ENCODE measurements at regions not wholly inside any gene's neighbourhood (a gene's known extent, or its start where the extent isn't known, plus 50 kb on each side); places are given as distances from the start of the nearest gene placed in this dataset.

DNA sequence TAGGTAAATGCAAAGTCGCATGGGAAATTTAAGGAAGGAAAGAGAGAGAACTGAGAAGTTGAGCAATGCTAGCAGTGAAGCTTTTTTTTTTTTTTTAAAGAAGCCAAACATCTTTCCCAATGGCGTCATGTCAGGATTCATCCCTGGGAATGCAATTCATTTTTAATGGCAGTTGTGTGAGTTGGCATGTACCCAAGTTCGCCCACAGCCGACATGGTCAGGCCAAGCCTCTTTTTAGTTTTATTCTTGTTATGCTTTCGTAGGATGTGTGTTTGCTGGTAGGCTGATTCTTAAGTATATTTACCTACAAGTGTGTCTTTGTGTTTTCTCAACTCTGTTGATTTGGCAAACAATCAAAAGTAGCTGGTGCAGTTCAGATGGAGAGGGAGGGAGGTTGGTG lies 127.6 kb upstream of the ITGA6 start:
- no peak for TF ChIP-seq OSR1 (CRISPR knock-in tag; IDR thresholded peaks at IDR 0.05)
- TF ChIP-seq ZC3H10 (CRISPR knock-in tag; IDR thresholded peaks at IDR 0.05): no peak
- no peak for TF ChIP-seq ZFP3 (CRISPR knock-in tag; IDR thresholded peaks at IDR 0.05)
- no peak for TF ChIP-seq CSDC2 (CRISPR knock-in tag; IDR thresholded peaks at IDR 0.05)
- no peak for TF ChIP-seq TOX (CRISPR knock-in tag; IDR thresholded peaks at IDR 0.05; ENCODE audit: borderline replicate concordance)
- TF ChIP-seq ZNF8 (CRISPR knock-in tag; IDR thresholded peaks at IDR 0.05): no peak
- TF ChIP-seq ZNF565 (CRISPR knock-in tag; conservative IDR thresholded peaks at IDR 0.05; ENCODE audit: low read depth): no peak
- no peak for TF ChIP-seq ARNTL (CRISPR knock-in tag; IDR thresholded peaks at IDR 0.05; ENCODE audit: borderline replicate concordance, low read depth)
- TF ChIP-seq, protein P1, sequence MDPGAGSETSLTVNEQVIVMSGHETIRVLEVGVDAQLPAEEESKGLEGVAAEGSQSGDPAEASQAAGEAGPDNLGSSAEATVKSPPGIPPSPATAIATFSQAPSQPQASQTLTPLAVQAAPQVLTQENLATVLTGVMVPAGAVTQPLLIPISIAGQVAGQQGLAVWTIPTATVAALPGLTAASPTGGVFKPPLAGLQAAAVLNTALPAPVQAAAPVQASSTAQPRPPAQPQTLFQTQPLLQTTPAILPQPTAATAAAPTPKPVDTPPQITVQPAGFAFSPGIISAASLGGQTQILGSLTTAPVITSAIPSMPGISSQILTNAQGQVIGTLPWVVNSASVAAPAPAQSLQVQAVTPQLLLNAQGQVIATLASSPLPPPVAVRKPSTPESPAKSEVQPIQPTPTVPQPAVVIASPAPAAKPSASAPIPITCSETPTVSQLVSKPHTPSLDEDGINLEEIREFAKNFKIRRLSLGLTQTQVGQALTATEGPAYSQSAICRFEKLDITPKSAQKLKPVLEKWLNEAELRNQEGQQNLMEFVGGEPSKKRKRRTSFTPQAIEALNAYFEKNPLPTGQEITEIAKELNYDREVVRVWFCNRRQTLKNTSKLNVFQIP (CRISPR knock-in tag; IDR thresholded peaks at IDR 0.05; ENCODE audit: borderline replicate concordance, low read depth): no peak
- no peak for TF ChIP-seq TCF4 (CRISPR knock-in tag; IDR thresholded peaks at IDR 0.05; ENCODE audit: borderline replicate concordance)
- TF ChIP-seq, protein P2, sequence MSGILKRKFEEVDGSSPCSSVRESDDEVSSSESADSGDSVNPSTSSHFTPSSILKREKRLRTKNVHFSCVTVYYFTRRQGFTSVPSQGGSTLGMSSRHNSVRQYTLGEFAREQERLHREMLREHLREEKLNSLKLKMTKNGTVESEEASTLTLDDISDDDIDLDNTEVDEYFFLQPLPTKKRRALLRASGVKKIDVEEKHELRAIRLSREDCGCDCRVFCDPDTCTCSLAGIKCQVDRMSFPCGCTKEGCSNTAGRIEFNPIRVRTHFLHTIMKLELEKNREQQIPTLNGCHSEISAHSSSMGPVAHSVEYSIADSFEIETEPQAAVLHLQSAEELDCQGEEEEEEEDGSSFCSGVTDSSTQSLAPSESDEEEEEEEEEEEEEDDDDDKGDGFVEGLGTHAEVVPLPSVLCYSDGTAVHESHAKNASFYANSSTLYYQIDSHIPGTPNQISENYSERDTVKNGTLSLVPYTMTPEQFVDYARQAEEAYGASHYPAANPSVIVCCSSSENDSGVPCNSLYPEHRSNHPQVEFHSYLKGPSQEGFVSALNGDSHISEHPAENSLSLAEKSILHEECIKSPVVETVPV (CRISPR knock-in tag; IDR thresholded peaks at IDR 0.05): no peak
- TF ChIP-seq, protein P3, sequence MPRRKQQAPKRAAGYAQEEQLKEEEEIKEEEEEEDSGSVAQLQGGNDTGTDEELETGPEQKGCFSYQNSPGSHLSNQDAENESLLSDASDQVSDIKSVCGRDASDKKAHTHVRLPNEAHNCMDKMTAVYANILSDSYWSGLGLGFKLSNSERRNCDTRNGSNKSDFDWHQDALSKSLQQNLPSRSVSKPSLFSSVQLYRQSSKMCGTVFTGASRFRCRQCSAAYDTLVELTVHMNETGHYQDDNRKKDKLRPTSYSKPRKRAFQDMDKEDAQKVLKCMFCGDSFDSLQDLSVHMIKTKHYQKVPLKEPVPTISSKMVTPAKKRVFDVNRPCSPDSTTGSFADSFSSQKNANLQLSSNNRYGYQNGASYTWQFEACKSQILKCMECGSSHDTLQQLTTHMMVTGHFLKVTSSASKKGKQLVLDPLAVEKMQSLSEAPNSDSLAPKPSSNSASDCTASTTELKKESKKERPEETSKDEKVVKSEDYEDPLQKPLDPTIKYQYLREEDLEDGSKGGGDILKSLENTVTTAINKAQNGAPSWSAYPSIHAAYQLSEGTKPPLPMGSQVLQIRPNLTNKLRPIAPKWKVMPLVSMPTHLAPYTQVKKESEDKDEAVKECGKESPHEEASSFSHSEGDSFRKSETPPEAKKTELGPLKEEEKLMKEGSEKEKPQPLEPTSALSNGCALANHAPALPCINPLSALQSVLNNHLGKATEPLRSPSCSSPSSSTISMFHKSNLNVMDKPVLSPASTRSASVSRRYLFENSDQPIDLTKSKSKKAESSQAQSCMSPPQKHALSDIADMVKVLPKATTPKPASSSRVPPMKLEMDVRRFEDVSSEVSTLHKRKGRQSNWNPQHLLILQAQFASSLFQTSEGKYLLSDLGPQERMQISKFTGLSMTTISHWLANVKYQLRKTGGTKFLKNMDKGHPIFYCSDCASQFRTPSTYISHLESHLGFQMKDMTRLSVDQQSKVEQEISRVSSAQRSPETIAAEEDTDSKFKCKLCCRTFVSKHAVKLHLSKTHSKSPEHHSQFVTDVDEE (CRISPR knock-in tag; IDR thresholded peaks at IDR 0.05): no peak
- no peak for TF ChIP-seq ESRRG (CRISPR knock-in tag; IDR thresholded peaks at IDR 0.05)
- TF ChIP-seq ZFP30 (CRISPR knock-in tag; IDR thresholded peaks at IDR 0.05): no peak
- TF ChIP-seq, protein P4, sequence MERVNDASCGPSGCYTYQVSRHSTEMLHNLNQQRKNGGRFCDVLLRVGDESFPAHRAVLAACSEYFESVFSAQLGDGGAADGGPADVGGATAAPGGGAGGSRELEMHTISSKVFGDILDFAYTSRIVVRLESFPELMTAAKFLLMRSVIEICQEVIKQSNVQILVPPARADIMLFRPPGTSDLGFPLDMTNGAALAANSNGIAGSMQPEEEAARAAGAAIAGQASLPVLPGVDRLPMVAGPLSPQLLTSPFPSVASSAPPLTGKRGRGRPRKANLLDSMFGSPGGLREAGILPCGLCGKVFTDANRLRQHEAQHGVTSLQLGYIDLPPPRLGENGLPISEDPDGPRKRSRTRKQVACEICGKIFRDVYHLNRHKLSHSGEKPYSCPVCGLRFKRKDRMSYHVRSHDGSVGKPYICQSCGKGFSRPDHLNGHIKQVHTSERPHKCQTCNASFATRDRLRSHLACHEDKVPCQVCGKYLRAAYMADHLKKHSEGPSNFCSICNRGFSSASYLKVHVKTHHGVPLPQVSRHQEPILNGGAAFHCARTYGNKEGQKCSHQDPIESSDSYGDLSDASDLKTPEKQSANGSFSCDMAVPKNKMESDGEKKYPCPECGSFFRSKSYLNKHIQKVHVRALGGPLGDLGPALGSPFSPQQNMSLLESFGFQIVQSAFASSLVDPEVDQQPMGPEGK (CRISPR knock-in tag; IDR thresholded peaks at IDR 0.05; ENCODE audit: borderline replicate concordance): no peak
- ATAC-seq: no peak

DNA sequence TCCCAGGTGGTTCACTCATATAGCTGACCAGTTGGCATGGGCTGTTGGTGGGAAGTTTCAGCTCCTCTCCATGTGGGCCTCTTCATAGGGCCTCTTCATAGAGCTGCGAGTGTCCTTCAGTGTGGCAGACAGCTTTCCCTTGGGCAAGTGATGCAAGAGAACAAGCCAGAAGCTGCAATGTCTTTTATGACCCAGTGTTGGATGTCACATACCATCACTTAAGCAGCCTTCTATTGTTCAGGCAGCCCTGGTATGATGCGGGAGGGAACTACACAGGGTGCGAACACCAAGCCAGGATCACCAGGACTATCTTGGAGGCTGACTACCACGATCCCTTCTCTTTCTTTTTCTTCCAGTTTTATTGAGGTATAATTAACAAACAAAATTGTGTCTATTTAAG lies 126.5 kb upstream of the ITGA6 start:
- TF ChIP-seq TOX (CRISPR knock-in tag; IDR thresholded peaks at IDR 0.05; ENCODE audit: borderline replicate concordance) (no peak), GLIS3 (CRISPR knock-in tag; IDR thresholded peaks at IDR 0.05) (no peak), ZFP30 (CRISPR knock-in tag; IDR thresholded peaks at IDR 0.05) (no peak), ZC3H10 (CRISPR knock-in tag; IDR thresholded peaks at IDR 0.05) (no peak)
- TF ChIP-seq, protein P2 (CRISPR knock-in tag; IDR thresholded peaks at IDR 0.05): no peak
- TF ChIP-seq, protein P1 (CRISPR knock-in tag; IDR thresholded peaks at IDR 0.05; ENCODE audit: borderline replicate concordance, low read depth): no peak
- ATAC-seq: no peak

DNA sequence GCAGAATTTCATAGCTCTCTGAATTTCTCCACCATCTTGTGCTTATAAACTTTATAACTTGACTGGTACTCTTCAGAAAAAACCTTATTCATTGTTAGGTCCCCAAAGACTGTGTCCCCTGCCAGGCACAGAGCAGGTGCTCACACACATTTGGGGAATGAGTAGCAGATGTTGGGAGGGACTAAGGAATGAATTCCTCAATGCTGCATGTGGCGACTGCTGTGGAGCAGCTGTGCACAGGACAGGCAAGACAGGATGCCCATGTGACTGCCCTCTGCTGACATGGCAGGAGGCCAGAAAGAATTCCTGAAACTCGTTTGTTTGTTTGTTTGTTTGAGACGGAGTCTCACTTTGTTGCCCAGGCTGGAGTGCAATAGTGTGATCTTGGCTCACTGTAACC lies 122.3 kb upstream of the ITGA6 start:
- ATAC-seq: no peak
- no peak for TF ChIP-seq ZFP3 (CRISPR knock-in tag; IDR thresholded peaks at IDR 0.05)
- no peak for TF ChIP-seq TCF4 (CRISPR knock-in tag; IDR thresholded peaks at IDR 0.05; ENCODE audit: borderline replicate concordance)
- TF ChIP-seq ZC3H10 (CRISPR knock-in tag; IDR thresholded peaks at IDR 0.05): no peak
- TF ChIP-seq, protein P4 (CRISPR knock-in tag; IDR thresholded peaks at IDR 0.05; ENCODE audit: borderline replicate concordance): no peak
- TF ChIP-seq, protein P5, sequence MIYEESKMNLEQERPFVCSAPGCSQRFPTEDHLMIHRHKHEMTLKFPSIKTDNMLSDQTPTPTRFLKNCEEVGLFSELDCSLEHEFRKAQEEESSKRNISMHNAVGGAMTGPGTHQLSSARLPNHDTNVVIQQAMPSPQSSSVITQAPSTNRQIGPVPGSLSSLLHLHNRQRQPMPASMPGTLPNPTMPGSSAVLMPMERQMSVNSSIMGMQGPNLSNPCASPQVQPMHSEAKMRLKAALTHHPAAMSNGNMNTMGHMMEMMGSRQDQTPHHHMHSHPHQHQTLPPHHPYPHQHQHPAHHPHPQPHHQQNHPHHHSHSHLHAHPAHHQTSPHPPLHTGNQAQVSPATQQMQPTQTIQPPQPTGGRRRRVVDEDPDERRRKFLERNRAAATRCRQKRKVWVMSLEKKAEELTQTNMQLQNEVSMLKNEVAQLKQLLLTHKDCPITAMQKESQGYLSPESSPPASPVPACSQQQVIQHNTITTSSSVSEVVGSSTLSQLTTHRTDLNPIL (CRISPR knock-in tag; IDR thresholded peaks at IDR 0.05; ENCODE audit: low read depth): no peak
- TF ChIP-seq ZFP30 (CRISPR knock-in tag; IDR thresholded peaks at IDR 0.05): no peak
- TF ChIP-seq, protein P1 (CRISPR knock-in tag; IDR thresholded peaks at IDR 0.05; ENCODE audit: borderline replicate concordance, low read depth): no peak
- TF ChIP-seq TOX (CRISPR knock-in tag; IDR thresholded peaks at IDR 0.05; ENCODE audit: borderline replicate concordance): no peak
- no peak for TF ChIP-seq BACH2 (CRISPR knock-in tag; IDR thresholded peaks at IDR 0.05; ENCODE audit: borderline replicate concordance)
- TF ChIP-seq PPARA (CRISPR knock-in tag; IDR thresholded peaks at IDR 0.05; ENCODE audit: borderline replicate concordance): no peak
- no peak for TF ChIP-seq ESRRG (CRISPR knock-in tag; IDR thresholded peaks at IDR 0.05)
- no peak for TF ChIP-seq ZNF565 (CRISPR knock-in tag; conservative IDR thresholded peaks at IDR 0.05; ENCODE audit: low read depth)

Measured in SK-N-SH treated with all-trans-retinoic acid at 6 μM for 48 hours (cell line).